ENCODE measurements at regions not wholly inside any gene's neighbourhood (a gene's known extent, or its start where the extent isn't known, plus 50 kb on each side); places are given as distances from the start of the nearest gene placed in this dataset.
A peak's percentile ranks its signal among the peaks of the same experiment; 100 is the strongest.

DNA sequence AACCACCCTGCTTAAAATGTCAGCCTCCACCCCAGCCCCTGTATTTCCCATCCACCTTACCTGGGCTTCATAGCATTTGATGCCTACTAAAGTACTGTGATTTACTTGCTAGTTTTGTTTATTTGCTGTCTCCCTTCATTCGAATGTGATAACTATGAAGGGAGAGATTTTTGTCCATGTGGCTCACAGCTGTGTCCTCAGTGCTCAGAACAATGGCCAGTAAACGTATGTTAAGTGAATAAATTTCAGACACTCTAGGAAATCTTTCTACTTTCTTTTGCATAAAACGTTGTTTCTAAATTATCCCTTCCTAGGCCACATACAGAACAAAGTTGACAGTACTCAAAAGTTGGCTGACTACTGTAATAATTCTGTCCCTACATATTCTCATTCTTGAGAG lies 114.7 kb upstream of the OTUD4 start:
- no peak overlapping the region for H3K4me3 ChIP-seq (replicated peaks in 1 of 2; ENCODE audit: low read depth in 2 of 2, low read length in 2 of 2)
- TF ChIP-seq, protein P1, sequence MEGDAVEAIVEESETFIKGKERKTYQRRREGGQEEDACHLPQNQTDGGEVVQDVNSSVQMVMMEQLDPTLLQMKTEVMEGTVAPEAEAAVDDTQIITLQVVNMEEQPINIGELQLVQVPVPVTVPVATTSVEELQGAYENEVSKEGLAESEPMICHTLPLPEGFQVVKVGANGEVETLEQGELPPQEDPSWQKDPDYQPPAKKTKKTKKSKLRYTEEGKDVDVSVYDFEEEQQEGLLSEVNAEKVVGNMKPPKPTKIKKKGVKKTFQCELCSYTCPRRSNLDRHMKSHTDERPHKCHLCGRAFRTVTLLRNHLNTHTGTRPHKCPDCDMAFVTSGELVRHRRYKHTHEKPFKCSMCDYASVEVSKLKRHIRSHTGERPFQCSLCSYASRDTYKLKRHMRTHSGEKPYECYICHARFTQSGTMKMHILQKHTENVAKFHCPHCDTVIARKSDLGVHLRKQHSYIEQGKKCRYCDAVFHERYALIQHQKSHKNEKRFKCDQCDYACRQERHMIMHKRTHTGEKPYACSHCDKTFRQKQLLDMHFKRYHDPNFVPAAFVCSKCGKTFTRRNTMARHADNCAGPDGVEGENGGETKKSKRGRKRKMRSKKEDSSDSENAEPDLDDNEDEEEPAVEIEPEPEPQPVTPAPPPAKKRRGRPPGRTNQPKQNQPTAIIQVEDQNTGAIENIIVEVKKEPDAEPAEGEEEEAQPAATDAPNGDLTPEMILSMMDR (IDR thresholded peaks at IDR 0.05; ENCODE audit: low read depth, low read length), result no peak
- DNase-seq (ENCODE audit: low read depth in 2 of 2), result no peak

DNA sequence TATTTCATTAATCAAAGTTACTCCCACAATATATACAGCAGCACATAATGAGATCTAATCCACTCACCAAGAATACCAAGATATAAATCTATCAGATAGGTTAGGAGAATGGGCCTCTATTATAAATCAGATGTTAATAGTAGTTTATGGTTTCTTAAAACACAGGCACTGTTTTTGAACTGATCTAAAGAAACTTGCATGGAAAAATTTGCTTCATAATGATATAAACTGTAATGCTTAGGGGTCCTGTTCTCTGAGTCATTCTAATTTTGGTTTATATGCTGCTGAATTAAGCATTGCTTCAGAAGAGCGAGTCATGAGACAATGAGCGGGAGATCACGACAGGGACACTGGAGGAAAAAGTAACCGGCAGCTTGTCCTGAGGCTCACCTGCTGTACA lies 113.3 kb upstream of the OTUD4 start:
- H3K4me3 ChIP-seq (replicated peaks in 1 of 2; ENCODE audit: low read depth in 2 of 2, low read length in 2 of 2), result no peak overlapping the region
- peak in 1 of 2 donors; percentile 18 for DNase-seq (ENCODE audit: low read depth in 2 of 2)
- TF ChIP-seq, protein P1 (IDR thresholded peaks at IDR 0.05; ENCODE audit: low read depth, low read length), result no peak

DNA sequence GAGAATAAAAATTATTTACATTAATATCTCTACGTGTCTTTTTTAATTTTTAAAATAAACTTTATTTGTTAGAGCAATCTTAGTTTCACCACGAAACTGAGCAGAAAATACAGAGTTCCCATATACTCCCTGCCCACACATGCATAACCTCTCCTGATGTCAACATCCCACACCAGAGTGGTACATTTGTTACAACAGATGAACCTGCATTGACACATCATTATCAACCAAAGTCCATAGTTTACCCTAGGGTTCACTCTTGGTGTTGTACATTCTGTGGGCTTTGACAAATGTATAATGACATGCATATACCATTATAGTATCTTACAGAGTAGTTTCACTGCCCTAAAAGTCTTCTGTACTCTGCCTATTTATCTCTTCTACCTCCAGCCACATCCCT lies 110.6 kb upstream of the OTUD4 start:
- TF ChIP-seq, protein P1 (IDR thresholded peaks at IDR 0.05; ENCODE audit: low read depth, low read length), result no peak
- H3K4me3 ChIP-seq (replicated peaks in 1 of 2; ENCODE audit: low read depth in 2 of 2, low read length in 2 of 2), result no peak overlapping the region
- DNase-seq (ENCODE audit: low read depth in 2 of 2), result no peak

DNA sequence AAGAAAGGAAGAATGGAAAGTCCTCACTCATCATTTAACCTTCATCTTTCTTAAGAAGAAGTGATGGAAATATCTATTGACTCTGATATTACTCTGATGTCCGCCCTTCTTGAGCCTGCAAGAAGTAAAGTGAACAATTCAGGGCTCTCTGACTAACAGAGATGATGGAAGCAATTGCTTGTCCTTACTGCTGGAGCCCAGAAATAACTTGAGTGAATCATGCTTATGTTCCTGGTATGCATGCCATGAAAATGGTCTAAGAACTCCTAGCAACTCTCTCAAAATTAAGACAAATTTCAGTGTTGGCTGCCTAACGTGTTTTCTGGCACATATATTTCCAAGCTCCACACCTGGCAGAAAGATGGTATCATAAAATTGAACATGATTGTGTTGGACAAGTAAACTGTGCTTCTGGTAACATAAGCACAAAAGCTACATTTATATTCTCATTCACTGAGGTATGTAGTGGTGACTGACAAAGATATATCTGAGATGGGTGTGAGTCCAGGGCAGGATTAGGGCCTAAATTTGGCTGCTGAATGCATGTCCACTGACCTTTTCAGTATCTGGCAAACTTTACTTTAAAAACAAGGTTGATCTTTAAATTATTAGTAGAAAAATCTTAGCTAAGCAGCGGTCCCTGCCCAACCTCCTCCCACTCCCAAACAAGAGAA lies 109.2 kb upstream of the OTUD4 start:
- peak; percentile 26 to 76 for DNase-seq (ENCODE audit: low read depth in 2 of 2)
- no peak overlapping the region for H3K4me3 ChIP-seq (replicated peaks in 1 of 2; ENCODE audit: low read depth in 2 of 2, low read length in 2 of 2)
- TF ChIP-seq, protein P1 (IDR thresholded peaks at IDR 0.05; ENCODE audit: low read depth, low read length), result no peak

DNA sequence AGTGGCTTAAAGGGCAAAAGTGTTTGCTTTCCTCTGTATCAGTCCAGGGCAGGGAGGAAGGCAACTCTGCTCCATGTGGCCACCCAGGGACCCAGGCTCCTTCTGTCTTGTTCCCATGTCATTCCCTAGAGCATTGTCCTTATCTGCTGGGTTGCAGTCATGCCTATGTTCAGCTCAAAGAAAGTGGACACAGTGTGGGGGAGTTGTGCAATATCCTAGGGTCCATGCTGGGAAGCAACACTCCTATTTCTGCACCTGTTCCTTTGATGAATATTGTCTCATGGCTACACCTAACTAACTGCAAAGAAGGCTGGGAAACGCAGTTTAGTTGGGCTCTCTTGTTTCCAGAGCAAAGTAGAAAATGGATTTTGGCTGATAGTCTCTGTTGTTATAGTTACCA lies 107.0 kb upstream of the OTUD4 start:
- TF ChIP-seq, protein P1 (IDR thresholded peaks at IDR 0.05; ENCODE audit: low read depth, low read length), result no peak
- no peak for DNase-seq (ENCODE audit: low read depth in 2 of 2)
- no peak overlapping the region for H3K4me3 ChIP-seq (replicated peaks in 1 of 2; ENCODE audit: low read depth in 2 of 2, low read length in 2 of 2)

DNA sequence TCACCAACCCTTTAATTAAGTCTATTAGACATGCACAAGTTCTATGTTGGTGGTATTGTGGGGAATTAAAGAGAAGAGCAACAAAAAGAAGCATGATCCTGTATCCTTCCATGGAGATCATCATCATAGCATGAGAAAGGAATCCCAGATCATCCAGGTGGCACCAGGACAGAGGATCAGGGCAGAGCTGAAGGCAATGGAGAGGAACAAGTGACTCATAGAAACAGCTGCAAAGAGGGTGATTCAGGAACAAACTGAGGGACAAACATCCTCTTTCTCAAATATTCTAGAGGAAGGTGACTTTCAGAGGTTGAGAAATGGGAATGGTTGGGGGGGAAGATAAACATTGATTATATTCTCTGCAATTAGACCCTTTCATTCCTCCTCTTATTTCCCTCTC lies 105.5 kb upstream of the OTUD4 start:
- TF ChIP-seq, protein P1 (IDR thresholded peaks at IDR 0.05; ENCODE audit: low read depth, low read length), result no peak
- H3K4me3 ChIP-seq (replicated peaks in 1 of 2; ENCODE audit: low read depth in 2 of 2, low read length in 2 of 2), result no peak overlapping the region
- DNase-seq (ENCODE audit: low read depth in 2 of 2), result peak; percentile 14 to 80

DNA sequence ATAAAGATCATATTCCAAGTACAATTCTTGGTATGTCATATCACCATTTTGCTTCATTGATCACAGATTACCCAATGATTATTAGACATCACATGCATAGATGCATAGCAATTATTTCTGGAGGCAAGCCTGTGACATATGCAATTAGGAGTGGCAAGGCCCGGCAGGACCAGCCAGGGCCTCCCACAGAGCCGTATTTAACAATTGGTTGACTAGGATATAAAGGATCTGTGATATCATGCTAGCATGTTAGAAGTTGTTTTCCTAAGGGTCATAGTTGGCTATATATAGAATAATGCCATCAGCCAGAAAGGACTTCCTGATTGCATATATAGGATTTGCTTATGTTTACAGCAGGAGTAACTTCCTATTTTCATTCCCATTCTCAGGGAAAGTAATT lies 103.5 kb upstream of the OTUD4 start:
- no peak for DNase-seq (ENCODE audit: low read depth in 2 of 2)
- TF ChIP-seq, protein P1 (IDR thresholded peaks at IDR 0.05; ENCODE audit: low read depth, low read length), result no peak
- no peak overlapping the region for H3K4me3 ChIP-seq (replicated peaks in 1 of 2; ENCODE audit: low read depth in 2 of 2, low read length in 2 of 2)
